AML-193 (cell line): ENCODE measurements at regions not wholly inside any gene's neighbourhood (a gene's known extent, or its start where the extent isn't known, plus 50 kb on each side); places are given as distances from the start of the nearest gene placed in this dataset.
A peak's percentile ranks its signal among the peaks of the same experiment; 100 is the strongest.

Source experiments
- DNase-seq, 2 experiments: peaks; one replicate each; lab custom pipeline; 2025; lab: John Stamatoyannopoulos, UW

- DNase-seq: no peak
Observed at GRCh38 chr13:26989957-26990713, 181.5 kb downstream of the USP12 start.

- no peak for DNase-seq
Observed at GRCh38 chr13:26989261-26989956, 182.2 kb downstream of the USP12 start.

DNA sequence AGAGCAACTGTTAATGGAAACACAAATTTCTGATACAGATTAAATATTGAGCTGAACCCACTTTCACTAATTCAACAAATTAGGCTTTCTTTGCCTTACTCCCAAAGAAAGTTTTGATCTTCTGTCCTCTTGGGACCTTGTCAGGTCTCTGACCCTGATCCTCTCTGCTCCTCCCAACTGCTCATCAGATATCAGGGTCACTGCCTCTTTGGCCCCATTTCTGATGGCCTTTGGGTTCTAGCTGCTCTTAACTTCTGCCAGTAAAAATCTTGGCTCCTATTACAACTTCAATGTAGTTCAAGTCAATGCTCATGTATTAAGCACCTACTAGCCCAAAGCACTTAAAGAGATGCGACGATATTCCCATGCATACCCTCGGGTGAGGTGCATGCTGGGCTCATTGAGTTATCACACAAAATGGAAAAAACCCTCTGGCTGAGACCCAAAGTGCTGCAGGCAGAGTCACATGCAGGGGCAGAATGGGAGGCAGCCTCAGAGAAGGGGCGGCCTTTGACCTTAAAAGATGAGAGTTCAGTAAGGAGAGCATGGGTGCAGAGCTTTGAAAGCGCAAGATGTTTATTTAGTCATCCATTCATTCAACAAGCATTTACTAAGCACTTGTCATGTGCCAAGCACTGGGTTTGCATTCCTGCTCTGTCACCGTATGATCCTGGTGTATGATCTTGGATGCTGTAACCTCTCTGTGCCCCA lies 183.4 kb downstream of the USP12 start:
- DNase-seq: no peak

GRCh38 chr13:26987486-26988013 lies 184.1 kb downstream of the USP12 start:
- no peak for DNase-seq

- DNase-seq: peak; percentile 87 to 91
Observed at GRCh38 chr13:26985285-26985878, 186.2 kb downstream of the USP12 start.

DNA sequence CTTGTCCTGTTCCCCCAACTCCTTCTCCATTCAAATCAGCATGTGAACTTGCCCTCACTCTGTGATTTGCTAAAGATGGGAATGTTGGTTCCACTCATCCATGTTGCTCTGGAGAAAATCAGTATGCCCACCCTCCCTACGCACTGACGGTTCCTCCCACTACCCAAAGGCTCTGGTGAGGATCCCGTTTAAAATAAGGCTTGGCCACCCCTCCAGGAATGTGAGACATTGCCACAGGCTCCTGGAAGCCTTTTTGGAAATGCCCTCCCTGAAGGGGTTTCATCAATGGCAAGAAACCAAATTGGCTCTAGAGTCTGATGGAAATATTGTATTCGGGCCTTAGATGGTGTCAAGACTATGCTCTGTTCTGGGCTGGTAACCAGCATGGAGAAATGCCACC lies 187.3 kb downstream of the USP12 start:
- no peak for DNase-seq

DNA sequence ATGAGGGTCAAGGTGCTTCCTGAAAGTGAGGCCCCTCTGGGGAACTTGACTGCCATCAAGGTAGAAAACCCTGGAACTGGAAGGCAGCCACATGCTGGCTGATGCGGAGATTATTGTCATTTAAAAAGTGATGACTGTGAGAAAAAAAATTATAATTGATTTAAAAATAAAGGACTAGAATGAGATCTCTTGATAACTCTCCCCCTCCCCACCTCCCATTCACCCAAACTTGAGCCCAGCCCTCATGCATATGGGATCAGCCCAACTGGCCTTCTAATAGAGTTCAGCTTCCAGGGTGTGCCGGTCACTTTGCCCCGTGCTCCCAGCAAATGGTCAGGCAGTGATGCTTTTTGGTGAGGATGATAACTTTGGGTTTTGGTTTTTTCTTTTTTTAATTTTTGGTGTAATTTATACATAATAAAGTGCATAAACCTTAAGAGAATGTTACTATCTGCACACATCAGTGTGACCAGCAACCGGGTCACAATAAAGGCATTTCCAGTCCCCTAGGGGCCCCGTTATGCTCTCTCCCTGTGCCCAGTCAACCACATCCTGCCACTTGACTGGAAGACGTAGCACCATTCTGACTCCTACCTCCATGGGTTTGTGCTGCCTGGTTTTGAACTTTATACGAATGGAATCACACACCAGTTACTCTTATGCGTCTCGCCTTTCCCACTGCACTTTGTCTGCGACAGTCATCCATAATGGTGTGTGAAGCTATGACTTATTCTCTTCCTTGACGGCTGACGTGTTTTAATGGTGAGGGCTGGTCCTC lies 187.9 kb downstream of the USP12 start:
- no peak for DNase-seq

DNA sequence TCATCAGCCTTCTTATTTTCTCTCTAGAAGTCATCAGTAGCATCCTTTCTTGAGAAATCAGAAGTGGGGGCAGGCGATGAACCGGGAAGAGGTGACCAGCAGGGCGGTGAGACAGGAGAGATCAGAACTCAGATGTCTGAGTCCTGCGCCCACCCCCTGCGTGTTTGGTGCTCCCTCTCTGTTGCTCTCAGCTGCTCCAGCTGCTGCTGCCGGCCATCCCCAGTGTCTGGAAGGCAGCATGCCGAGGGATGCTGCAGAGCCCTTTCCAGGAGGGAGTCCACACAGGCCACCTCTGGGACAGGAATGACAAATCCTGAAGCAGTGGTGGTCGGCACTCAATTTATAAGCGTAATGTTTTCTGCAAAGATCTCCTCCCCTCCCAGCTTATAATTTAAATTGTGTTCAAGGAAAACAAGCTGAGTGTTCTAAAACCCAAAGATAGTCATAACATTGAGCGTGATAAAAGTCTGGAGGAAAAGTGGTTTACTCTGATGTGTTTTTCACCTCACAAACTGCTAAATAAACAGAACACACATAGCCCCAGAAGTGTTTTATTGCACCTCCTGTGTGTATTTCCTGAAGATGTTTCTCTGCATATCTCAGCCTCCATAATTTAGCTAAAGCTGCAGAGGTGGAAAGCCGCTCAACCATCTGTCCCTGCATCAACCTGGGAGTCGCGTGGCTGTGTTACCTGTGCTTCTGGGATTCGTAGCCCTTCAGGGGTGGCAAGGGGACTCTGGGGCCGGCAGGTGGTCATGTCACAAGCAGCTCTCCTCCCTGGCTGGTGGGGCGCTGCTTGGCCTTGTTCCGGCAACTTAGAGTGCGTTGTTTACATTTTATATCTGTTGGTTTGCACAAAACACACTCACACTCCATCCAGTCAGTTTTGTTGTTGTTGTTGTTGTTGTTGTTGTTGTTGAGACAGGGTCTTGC lies 191.2 kb downstream of the USP12 start:
- DNase-seq: no peak

DNA sequence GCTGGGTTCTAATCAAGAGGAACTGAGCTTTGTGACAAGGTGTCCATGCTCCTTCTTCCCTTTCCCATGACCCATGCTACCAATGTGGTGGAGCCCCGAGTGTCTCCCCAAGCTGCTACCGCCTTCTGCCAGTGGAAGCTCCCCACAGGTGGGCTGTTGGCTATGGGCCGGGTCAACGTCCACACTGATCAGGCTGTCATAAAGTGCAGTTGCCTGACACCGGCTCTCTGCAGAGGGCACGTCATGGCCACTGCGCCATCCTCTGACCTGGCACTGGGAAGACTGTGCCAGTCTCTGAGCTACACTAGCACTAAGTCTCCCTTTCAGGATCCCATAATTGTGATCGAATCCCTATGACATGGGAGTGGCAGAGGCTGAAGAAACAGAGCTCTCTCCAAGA lies 192.3 kb downstream of the USP12 start:
- no peak for DNase-seq

GRCh38 chr13:26978081-26978860 lies 193.3 kb downstream of the USP12 start:
- DNase-seq: no peak

DNA sequence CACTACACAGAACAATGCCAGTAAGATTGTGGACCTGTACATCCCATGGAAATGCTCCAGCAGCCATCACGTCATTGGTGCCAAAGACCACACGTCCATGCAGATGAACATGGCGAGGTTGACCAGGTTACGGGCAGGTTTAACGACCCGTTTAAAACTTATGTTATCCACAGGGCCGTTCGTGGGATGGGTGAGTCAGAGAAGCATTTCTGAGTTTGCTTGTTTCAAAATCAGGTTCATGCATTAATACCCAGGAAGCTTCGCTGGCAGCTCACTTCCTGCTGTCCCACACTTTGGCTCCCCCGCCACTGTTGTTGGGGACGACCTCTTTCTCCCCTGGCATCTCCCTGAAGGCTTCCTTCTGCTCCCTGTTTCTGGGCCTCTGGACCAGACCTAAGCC lies 194.1 kb downstream of the USP12 start:
- peak; percentile 45 to 62 for DNase-seq

DNA sequence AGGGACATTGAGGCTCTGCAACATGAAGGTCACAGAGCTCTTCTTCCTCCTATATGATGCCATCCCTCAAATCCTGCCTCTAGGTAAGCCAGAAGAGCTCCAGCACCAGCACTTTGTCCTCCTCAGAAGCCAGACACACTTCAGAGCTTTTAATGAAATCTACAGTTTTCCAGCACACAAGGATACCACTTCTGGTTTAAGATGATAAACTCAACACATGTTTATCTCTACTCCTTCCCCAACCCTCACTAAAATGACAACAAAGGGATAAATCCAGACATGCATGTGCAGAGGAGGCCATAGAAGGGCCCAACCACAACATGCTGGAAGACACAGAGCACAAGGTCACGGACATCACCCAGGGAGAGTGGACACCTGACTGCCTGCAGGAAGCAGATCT lies 195.3 kb downstream of the USP12 start:
- DNase-seq: no peak

DNA sequence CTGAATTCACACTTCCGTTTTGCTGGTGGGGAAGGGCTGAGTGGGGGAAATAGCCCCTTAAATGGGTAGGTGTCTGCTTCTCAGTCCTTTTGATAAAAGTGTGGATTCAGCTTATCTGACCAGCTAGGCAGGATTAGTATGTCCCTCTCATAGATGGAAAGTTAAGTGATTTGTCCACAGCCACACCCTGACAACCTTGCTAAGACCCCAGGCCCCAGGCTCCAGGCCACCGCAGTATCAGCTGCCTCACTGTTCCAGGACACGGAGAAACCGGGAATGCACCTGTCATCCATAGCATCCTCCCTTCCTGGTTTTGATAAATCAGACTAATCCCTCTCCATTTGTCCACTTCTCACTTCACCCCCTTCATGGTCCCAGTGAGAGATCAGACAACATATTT lies 197.7 kb downstream of the USP12 start:
- DNase-seq: no peak

- DNase-seq: no peak
Observed at GRCh38 chr13:26973295-26973694, 198.3 kb downstream of the USP12 start.

GRCh38 chr13:26971990-26972887 lies 199.4 kb downstream of the USP12 start:
- peak; percentile 56 to 63 for DNase-seq

- DNase-seq: no peak
Observed at GRCh38 chr13:26968431-26969341, 202.9 kb downstream of the USP12 start.
